ENCODE measurements at regions not wholly inside any gene's neighbourhood (a gene's known extent, or its start where the extent isn't known, plus 50 kb on each side); places are given as distances from the start of the nearest gene placed in this dataset.

DNA sequence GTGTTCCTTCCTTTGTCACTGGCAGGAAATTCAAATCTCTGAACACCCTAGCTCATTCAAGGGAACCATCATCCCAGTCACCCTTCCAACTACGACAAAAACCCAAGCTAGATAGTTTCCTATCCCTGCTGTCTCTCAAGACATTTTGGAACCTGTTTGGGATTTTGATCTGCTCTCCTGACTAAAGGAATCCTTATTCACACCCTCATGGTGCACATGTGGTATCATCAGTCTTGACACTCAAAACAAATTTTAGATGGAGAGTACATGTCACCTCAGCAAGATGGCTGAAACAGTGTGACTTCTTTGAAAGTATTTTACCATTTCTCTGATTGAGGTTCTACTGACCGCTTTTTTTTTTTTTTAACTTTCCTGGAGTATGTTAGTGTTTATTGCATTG, 234.3 kb upstream of the TMEM229A start:
- Histone ChIP-seq H3K4me1 (no peaks in the 10 kb centered on the region), H3K36me3 (no peaks in the 10 kb centered on the region), H3K27me3 (no peaks in the 10 kb centered on the region), H3K27ac (no peak overlapping the region), H3K9me3 (no peaks in the 10 kb centered on the region), H3K4me3 (no peak overlapping the region)
- no peak for ATAC-seq
- WGBS, 2 donors (ENCODE audit: low coverage in 1 of 2), result 91% methylated on average over 2 of the region's 2 CpGs; no CpG with 5 or more reads in 1 of the 2 donors
- TF ChIP-seq POLR2AphosphoS5 (IDR thresholded peaks at IDR 0.05), result no peak
- TF ChIP-seq, protein P1, sequence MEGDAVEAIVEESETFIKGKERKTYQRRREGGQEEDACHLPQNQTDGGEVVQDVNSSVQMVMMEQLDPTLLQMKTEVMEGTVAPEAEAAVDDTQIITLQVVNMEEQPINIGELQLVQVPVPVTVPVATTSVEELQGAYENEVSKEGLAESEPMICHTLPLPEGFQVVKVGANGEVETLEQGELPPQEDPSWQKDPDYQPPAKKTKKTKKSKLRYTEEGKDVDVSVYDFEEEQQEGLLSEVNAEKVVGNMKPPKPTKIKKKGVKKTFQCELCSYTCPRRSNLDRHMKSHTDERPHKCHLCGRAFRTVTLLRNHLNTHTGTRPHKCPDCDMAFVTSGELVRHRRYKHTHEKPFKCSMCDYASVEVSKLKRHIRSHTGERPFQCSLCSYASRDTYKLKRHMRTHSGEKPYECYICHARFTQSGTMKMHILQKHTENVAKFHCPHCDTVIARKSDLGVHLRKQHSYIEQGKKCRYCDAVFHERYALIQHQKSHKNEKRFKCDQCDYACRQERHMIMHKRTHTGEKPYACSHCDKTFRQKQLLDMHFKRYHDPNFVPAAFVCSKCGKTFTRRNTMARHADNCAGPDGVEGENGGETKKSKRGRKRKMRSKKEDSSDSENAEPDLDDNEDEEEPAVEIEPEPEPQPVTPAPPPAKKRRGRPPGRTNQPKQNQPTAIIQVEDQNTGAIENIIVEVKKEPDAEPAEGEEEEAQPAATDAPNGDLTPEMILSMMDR (IDR thresholded peaks at IDR 0.05), result no peak
- TF ChIP-seq POLR2A (IDR thresholded peaks at IDR 0.05), result no peak
- TF ChIP-seq EP300 (IDR thresholded peaks at IDR 0.05), result no peak

DNA sequence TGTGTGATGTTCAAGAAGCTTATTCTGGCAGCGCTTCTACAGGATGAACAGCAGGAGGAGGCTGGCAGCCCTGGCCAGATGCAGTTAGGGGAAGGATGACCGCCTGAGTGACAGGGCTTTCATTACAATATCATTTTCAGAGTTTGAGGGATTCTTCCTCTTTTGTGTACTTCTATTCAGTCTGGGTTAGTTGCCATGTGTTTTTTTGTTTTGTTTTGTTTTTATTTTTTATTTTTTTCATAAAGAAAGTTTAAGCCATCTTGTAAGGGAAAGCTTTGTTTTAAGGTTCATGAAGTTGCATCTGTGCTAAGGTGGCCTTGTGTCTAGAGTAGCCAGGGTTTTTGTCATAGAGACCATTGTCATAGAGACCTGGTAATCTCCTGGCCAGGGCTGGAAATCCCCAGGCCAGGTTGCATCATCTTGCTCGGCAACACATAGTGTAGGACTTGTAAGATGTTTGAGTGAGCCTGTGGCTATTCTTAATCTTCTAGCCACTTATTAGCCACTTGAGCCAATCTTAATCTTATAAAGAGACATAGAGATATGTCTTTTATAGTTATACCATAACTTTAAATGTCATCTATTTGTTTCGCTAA, 230.5 kb upstream of the TMEM229A start:
- no peaks in the 10 kb centered on the region for H3K9me3 ChIP-seq
- no peaks in the 10 kb centered on the region for H3K4me1 ChIP-seq
- TF ChIP-seq POLR2A (IDR thresholded peaks at IDR 0.05), result no peak
- TF ChIP-seq, protein P1 (IDR thresholded peaks at IDR 0.05), result no peak
- no peak for TF ChIP-seq POLR2AphosphoS5 (IDR thresholded peaks at IDR 0.05)
- no peak for TF ChIP-seq EP300 (IDR thresholded peaks at IDR 0.05)
- no peak overlapping the region for H3K4me3 ChIP-seq
- ATAC-seq, result no peak
- H3K36me3 ChIP-seq, result no peaks in the 10 kb centered on the region
- H3K27ac ChIP-seq, result no peak overlapping the region
- no peaks in the 10 kb centered on the region for H3K27me3 ChIP-seq
- WGBS, 2 donors (ENCODE audit: low coverage in 1 of 2), result 51 to 57% methylated on average over 3 to 4 of the region's 4 CpGs

DNA sequence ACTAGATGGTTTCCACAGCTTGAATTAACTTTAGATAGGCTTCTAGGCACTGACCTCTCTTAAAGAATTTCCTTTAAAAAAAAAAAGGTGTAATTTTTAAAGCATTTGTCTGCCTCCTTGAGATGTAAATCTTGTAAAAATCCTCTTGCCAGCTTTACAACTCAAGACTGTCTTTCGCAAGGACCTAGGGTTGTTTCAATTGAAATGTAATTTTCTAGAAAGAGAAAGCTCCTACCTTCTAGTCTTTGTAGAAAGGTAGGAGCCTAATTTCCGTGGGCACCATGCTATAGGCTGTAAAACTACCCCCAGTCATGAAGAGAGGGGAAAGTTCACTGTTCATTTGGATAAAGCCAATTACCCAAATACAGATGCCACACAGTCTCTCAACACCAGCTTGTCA, 228.8 kb upstream of the TMEM229A start:
- no peaks in the 10 kb centered on the region for H3K27me3 ChIP-seq
- ATAC-seq, result no peak
- TF ChIP-seq POLR2A (IDR thresholded peaks at IDR 0.05) (no peak), POLR2AphosphoS5 (IDR thresholded peaks at IDR 0.05) (no peak)
- TF ChIP-seq, protein P1 (IDR thresholded peaks at IDR 0.05), result no peak
- no peak overlapping the region for H3K4me3 ChIP-seq
- H3K9me3 ChIP-seq, result no peaks in the 10 kb centered on the region
- H3K27ac ChIP-seq, result no peak overlapping the region
- WGBS, 2 donors (ENCODE audit: low coverage in 1 of 2), result 65 to 90% methylated on average over 2 of the region's 2 CpGs
- H3K4me1 ChIP-seq, result no peaks in the 10 kb centered on the region
- H3K36me3 ChIP-seq, result no peaks in the 10 kb centered on the region

DNA sequence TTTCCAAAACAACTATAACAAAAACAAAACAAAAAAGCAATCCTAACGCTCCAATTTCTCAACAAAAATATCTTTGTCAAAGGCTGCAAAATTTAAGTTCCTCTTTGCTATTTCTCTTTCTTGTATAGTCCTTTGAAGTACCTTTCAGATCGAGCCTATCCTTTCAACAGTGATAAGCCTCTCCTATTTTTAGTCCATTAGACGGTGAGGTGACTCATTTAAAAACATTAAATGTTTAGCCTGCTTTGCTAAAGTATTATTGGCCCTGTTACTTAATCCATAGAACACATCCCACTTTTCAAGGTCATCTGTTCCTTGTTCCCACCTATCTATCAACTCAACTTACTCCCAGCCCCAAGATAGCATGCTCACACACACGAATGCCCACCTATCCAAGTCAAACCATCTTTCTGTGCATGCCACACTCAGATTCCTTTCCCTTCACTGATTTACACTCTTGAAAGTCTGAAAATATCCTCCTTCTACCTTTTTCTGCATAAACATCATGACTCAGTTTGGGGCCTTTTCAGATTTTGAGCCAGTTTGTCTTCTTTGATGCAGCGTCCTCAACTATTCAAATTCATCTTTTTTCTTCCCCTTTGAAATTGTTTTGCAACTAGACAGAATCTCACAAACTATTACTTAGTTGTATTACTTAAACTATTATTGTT, 224.9 kb upstream of the TMEM229A start:
- TF ChIP-seq POLR2AphosphoS5 (IDR thresholded peaks at IDR 0.05), result no peak
- TF ChIP-seq POLR2A (IDR thresholded peaks at IDR 0.05), result no peak
- TF ChIP-seq EP300 (IDR thresholded peaks at IDR 0.05), result no peak
- TF ChIP-seq, protein P1 (IDR thresholded peaks at IDR 0.05), result no peak
- H3K27me3 ChIP-seq, result no peaks in the 10 kb centered on the region
- no peak overlapping the region for H3K4me3 ChIP-seq
- no peak overlapping the region for H3K27ac ChIP-seq
- ATAC-seq, result no peak
- H3K36me3 ChIP-seq, result no peaks in the 10 kb centered on the region
- 34 to 50% methylated on average over 5 of the region's 5 CpGs for WGBS, 2 donors (ENCODE audit: low coverage in 1 of 2)
- H3K9me3 ChIP-seq, result no peaks in the 10 kb centered on the region
- no peaks in the 10 kb centered on the region for H3K4me1 ChIP-seq

DNA sequence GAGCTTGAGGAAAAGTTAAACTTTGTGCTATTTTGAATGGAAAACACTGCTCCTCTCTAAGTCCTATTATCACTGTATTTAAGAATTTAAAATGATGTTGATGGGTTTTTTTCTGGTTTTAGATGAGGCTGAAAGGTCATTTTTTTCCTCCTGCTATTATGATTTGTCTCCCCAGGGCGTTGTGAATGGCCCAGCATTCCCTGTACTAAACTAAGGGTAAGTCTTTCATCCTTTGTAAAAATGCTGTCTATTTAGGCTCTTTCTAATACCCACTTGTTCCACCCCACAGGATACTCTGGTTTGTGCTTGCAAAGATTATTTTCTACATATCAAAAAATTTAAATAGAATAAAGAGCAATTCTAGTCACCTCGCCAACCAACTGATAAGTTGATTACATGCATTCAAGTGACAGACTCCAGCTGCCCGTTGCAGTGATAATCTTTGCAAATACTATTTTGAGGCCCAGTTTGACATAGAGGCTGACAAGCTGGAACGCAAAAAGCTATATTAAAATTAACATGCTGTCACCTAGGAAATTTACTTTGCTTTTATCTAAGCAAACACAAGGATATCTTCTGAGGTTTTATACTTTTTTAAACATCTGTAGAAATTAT, 222.3 kb upstream of the TMEM229A start:
- Histone ChIP-seq H3K4me1 (no peaks in the 10 kb centered on the region), H3K4me3 (no peak overlapping the region), H3K27me3 (no peaks in the 10 kb centered on the region), H3K27ac (no peak overlapping the region), H3K36me3 (no peaks in the 10 kb centered on the region), H3K9me3 (no peaks in the 10 kb centered on the region)
- ATAC-seq, result no peak
- 21 to 35% methylated on average over 4 of the region's 4 CpGs for whole genome bisulfite sequencing, 2 donors (ENCODE audit: low coverage in 1 of 2)
- TF ChIP-seq, protein P1 (IDR thresholded peaks at IDR 0.05), result no peak
- TF ChIP-seq POLR2AphosphoS5 (IDR thresholded peaks at IDR 0.05), result no peak
- no peak for TF ChIP-seq POLR2A (IDR thresholded peaks at IDR 0.05)
- TF ChIP-seq EP300 (IDR thresholded peaks at IDR 0.05), result no peak
